Ovary (tissue), 7 donors: ENCODE measurements at regions not wholly inside any gene's neighbourhood (a gene's known extent, or its start where the extent isn't known, plus 50 kb on each side); places are given as distances from the start of the nearest gene placed in this dataset.

Source experiments
- DNase-seq, 5 donors: peaks; one replicate each; pipeline ENCODE4 v3.0.0-alpha.2; 2019 to 2020
- H3K27ac ChIP-seq, 2 donors: fragments of 200-600 bp; one replicate each; pipeline versions ENCODE4 v1.5.1 to v1.8.0; 2019 to 2022
- H3K27me3 ChIP-seq: fragments of 200-600 bp; one replicate; pipeline ENCODE4 v1.8.0; 2022
- H3K36me3 ChIP-seq: fragments of 200-600 bp; sonication (generic); one replicate; pipeline ENCODE4 v1.5.1; 2019
- H3K4me1 ChIP-seq: one replicate; pipeline ENCODE4 v1.8.1; 2013; ENCODE audit warnings: mild to moderate bottlenecking, moderate library complexity; ENCODE audit not compliant: insufficient read depth
- H3K4me3 ChIP-seq: fragments of 200-600 bp; sonication (generic); one replicate; pipeline ENCODE4 v1.5.1; 2017
- H3K9me3 ChIP-seq, 2 donors: fragments of 200-600 bp in 1 of 2; sonication (generic) in 1 of 2; one replicate each; pipeline versions ENCODE4 v1.5.1 to v1.8.1; 2013 to 2019; ENCODE audit warnings: mild to moderate bottlenecking in 1 of 2, moderate library complexity in 1 of 2
- EP300 ChIP-seq: sonication (generic); formaldehyde crosslinking; IDR thresholded peaks from one replicate; pipeline ENCODE4 v1.6.1; 2017; ENCODE audit warnings: antibody characterized with exemption
- POLR2A ChIP-seq: fragments of 450-650 bp; IDR thresholded peaks from one replicate; pipeline ENCODE4 v1.6.1; 2017; ENCODE audit warnings: antibody characterized with exemption, mild to moderate bottlenecking, moderate library complexity
- WGBS, 3 donors: extraction: QIAGEN DNeasy Blood & Tissue Kit in 1 of 3; methylation state at CpG; one replicate each; pipeline versions ENCODE4 v1.1.5 to v1.1.7; 2013 to 2017; 5-methylcytosine and 5-hydroxymethylcytosine counted together
- intact Hi-C, 4 donors: fragments of 100-400 bp; cut with DNase I; formaldehyde crosslinking; loops; one replicate each; pipeline versions ENCODE4 v1.11.0 to v1.15.1; 2022 to 2023
- TF ChIP-seq, protein P1 (sequence below), 3 donors: fragments of 450-650 bp in 2 of 3; fragments of 200-600 bp in 1 of 3; IDR thresholded peaks; one replicate each; pipeline versions ENCODE4 v1.5.1 to v1.8.0; 2016 to 2022; ENCODE audit warnings: antibody characterized with exemption in 3 of 3, mild to moderate bottlenecking in 1 of 3
- donor health status: DM: no; HTN: no; CAD: no; lungs with moderate emphysema.
- donor health status: DM: no; HTN: no; CAD: no.
- donor health status: Bipolar disorder and iron deficiency.
- donor health status: DM: no; HTN: no; CAD: no.
- donor health status: DM: yes; HTN: yes; CAD: no.

DNA sequence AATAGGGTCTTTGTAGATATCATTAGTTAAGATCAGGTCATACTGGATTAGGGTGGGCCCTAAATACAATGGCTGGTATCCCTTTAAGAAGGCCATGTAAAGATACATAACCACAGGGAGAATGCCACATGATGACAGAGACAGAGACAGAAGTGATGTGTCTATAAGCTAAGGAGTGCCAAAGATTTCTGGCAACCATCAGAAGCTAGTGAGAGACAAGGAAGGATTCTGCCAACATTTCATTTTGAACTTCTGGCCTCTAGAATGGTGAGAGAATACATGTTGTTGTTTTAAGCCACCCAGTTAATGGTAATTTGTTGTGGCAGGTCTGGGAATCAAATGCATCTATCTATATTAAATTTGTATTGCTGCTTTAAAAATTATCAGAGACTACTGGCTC, 185.5 kb upstream of the CYRIA start:
- intact Hi-C loops, result no loop called here
- no peaks in the 10 kb centered on the region for H3K4me1 ChIP-seq
- H3K9me3 ChIP-seq, result no peaks in the 10 kb centered on the region
- H3K27ac ChIP-seq, result no peak overlapping the region
- no peak overlapping the region for H3K4me3 ChIP-seq
- TF ChIP-seq EP300, result no peak
- TF ChIP-seq, protein P1, sequence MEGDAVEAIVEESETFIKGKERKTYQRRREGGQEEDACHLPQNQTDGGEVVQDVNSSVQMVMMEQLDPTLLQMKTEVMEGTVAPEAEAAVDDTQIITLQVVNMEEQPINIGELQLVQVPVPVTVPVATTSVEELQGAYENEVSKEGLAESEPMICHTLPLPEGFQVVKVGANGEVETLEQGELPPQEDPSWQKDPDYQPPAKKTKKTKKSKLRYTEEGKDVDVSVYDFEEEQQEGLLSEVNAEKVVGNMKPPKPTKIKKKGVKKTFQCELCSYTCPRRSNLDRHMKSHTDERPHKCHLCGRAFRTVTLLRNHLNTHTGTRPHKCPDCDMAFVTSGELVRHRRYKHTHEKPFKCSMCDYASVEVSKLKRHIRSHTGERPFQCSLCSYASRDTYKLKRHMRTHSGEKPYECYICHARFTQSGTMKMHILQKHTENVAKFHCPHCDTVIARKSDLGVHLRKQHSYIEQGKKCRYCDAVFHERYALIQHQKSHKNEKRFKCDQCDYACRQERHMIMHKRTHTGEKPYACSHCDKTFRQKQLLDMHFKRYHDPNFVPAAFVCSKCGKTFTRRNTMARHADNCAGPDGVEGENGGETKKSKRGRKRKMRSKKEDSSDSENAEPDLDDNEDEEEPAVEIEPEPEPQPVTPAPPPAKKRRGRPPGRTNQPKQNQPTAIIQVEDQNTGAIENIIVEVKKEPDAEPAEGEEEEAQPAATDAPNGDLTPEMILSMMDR (IDR thresholded peaks at IDR 0.05), result no peak
- no peak for TF ChIP-seq POLR2A
- no peaks in the 10 kb centered on the region for H3K36me3 ChIP-seq
- DNase-seq, result no peak
- H3K27me3 ChIP-seq, result no peaks in the 10 kb centered on the region

DNA sequence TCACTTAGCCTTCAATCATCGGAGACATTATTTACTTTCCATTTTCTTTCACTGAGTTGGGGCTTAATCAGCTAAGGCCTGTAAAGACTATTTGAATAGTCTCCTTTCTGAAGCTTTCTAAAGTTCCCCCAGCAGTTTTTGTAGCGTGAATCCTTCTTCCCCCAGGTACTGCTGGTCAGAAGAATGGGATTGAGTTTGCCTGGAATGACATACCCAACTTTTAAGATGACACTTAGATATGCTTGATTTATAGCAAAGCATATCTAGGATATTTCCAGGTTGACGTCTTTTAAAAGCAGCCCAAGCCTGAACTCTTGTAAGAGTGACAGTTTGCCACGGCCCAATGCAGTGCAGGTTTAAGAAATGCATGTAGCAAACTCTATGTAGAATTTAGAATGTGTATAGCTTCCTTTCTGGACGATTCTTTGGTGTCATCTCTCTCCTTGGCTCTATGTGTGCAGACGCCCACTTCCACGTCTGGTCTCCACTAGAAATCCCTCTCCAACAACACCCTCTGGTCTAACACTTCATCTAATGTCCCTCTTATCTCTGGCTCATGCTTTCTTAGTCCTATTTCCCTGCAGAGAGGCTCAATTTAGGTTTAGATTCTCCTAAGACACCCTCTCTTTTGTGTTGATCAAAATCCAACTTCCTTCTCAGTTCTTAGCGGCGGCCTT, 175.0 kb upstream of the CYRIA start:
- no peaks in the 10 kb centered on the region for H3K9me3 ChIP-seq
- H3K27me3 ChIP-seq, result no peaks in the 10 kb centered on the region
- intact Hi-C loops, result no loop called here
- DNase-seq, result no peak
- TF ChIP-seq EP300 (no peak), POLR2A (no peak)
- TF ChIP-seq, protein P1 (IDR thresholded peaks at IDR 0.05), result no peak
- no peak overlapping the region for H3K27ac ChIP-seq
- no peak overlapping the region for H3K4me3 ChIP-seq
- no peaks in the 10 kb centered on the region for H3K4me1 ChIP-seq
- H3K36me3 ChIP-seq, result no peaks in the 10 kb centered on the region
- WGBS, 3 donors, result 79 to 82% (median 81%) methylated on average over 9 of the region's 9 CpGs

DNA sequence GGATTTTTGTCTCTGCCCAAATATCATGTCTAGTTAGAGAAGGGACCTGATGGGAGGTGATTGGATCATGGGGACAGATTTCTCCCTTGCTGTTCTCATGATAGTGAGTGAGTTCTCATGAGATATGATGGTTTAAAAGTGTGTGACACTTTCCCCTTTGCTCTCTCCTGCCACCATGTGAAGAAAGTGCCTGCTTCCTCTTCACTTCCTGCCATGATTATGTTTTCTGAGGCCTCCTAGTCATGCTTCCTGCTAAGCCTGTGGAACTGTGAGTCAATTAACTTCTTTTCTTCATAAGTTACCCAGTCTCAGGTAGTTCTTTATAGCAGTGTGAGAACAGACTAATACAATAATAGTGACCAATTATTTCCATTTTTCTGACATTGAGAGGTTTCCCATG, 167.3 kb upstream of the CYRIA start:
- H3K27ac ChIP-seq, result no peak overlapping the region
- no peaks in the 10 kb centered on the region for H3K9me3 ChIP-seq
- intact Hi-C loops, result no loop called here
- H3K4me1 ChIP-seq, result no peaks in the 10 kb centered on the region
- TF ChIP-seq EP300 (no peak), POLR2A (no peak)
- TF ChIP-seq, protein P1 (IDR thresholded peaks at IDR 0.05), result no peak
- H3K36me3 ChIP-seq, result no peaks in the 10 kb centered on the region
- H3K27me3 ChIP-seq, result no peaks in the 10 kb centered on the region
- H3K4me3 ChIP-seq, result no peak overlapping the region
- no peak for DNase-seq

DNA sequence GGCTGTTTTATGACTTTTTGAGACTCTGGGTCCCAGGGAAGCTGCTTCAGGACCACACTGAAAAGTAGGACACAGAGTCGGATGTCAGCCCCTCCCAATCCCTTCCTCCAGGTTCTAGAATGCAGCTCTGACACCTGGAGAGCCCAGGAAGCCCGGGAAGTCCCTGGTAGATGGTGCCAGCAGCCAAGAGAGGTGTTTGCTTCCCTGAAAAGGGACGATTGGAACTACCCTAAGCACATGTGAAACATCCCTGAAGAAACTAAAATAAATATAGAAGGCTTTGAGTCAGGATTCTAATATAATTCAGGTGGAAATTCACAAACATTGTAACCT, 163.2 kb upstream of the CYRIA start:
- no peak for DNase-seq
- H3K4me1 ChIP-seq, result no peaks in the 10 kb centered on the region
- WGBS, 3 donors, result 33 to 36% (median 35%) methylated on average over 3 of the region's 3 CpGs

More for the DNA sequence above, 163.2 kb upstream of the CYRIA start:
- Histone ChIP-seq H3K4me3 (no peak overlapping the region), H3K9me3 (no peaks in the 10 kb centered on the region), H3K27me3 (no peaks in the 10 kb centered on the region), H3K27ac (no peak overlapping the region), H3K36me3 (no peaks in the 10 kb centered on the region)
- TF ChIP-seq EP300, result no peak
- TF ChIP-seq, protein P1 (IDR thresholded peaks at IDR 0.05), result no peak
- intact Hi-C loops, result no loop called here
